ENCODE measurements at regions not wholly inside any gene's neighbourhood (a gene's known extent, or its start where the extent isn't known, plus 50 kb on each side); places are given as distances from the start of the nearest gene placed in this dataset.

DNA sequence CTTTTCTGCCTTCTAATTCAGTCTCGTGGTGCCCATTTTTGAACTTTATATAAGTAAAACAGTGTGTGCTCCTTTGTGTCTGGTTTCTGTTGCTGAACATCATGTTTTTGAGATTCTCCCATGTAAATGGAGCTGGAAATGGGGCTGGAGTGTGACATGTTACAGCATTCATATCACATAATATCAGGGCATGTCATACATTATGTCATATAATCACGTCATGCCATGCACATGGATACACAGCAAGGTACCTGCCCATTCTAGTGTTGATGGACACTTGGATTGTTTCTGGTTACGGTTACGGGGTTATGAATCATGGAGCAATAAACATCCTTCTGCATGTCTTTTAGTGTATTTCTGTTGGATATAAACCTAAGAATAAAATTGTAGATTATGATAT is 117.1 kb upstream of the MYT1L start:
- TF ChIP-seq SUZ12 (IDR thresholded peaks at IDR 0.05; ENCODE audit: extremely low read depth, insufficient read depth, insufficient read length) (no peak), ZNF274 (IDR thresholded peaks at IDR 0.05; ENCODE audit: low read depth, low read length) (no peak)

Data from NT2/D1 (cell line).